OCI-LY1 (cell line): ENCODE measurements at regions not wholly inside any gene's neighbourhood (a gene's known extent, or its start where the extent isn't known, plus 50 kb on each side); places are given as distances from the start of the nearest gene placed in this dataset.

ENCODE experiments used
- CTCF ChIP-seq: fragments of 200-600 bp; sonication (generic), shearing (Covaris generic); IDR thresholded peaks from 2 replicates; pipeline ENCODE4 v1.5.1; 2017; ENCODE audit warnings: mild to moderate bottlenecking, antibody characterized with exemption, low read length, moderate library complexity, mixed read lengths
- EZH2 ChIP-seq: fragments of 200-600 bp; sonication (generic), shearing (Covaris generic); IDR thresholded peaks from 2 replicates; pipeline ENCODE4 v1.8.0; 2017; ENCODE audit warnings: borderline replicate concordance, mixed run types, mild to moderate bottlenecking, antibody characterized with exemption, low read length, moderate library complexity, mixed read lengths

GRCh38 chr1:29516063-29516820 is 279.9 kb downstream of the PTPRU start:
- TF ChIP-seq CTCF: no peak
- TF ChIP-seq EZH2: no peak
